HCT116 (cell line): ENCODE measurements at regions not wholly inside any gene's neighbourhood (a gene's known extent, or its start where the extent isn't known, plus 50 kb on each side); places are given as distances from the start of the nearest gene placed in this dataset.

Source experiments
- ATAC-seq: fragments of 200-7000 bp; cut with Tn5 transposase; 2 replicates; pipeline ENCODE4 v1.9.1; 2020; ENCODE audit warnings: mild to moderate bottlenecking, moderate library complexity
- BruUV-seq: library from RNA; stranded (reverse); fragments of 400-500 nt; replicated peaks from 2 replicates; lab custom pipeline; 2021; lab: Mats Ljungman, UMichigan
- CTCF ChIA-PET: fragments of 300-600 bp; sonication (Branson Sonifier 250); formaldehyde crosslinking; loops from one replicate; lab custom pipeline; 2021; ENCODE audit warnings: antibody characterized with exemption; lab: Charles Lee
- POLR2A ChIA-PET: fragments of 300-600, 350-600 bp; sonication (Branson Sonifier 250); formaldehyde crosslinking; loops from one replicate; lab custom pipeline; 2021; ENCODE audit warnings: antibody characterized with exemption; lab: Charles Lee
- RAD21 ChIA-PET, 2 experiments: fragments of 300-600 bp; sonication (Branson Sonifier 250); formaldehyde crosslinking; loops; one replicate each; lab custom pipeline; 2023; ENCODE audit warnings: low total read pairs in 2 of 2; ENCODE audit not compliant: uncharacterized antibody in 2 of 2, unreplicated experiment in 2 of 2, low non-redundant PET in 1 of 2; lab: Charles Lee
- DNase-seq: peaks from one replicate; pipeline ENCODE4 v3.0.0-alpha.2; 2010; ENCODE audit warnings: low read depth, low spot score
- H2AFZ ChIP-seq: fragments of 200-600 bp; shearing (Covaris generic), sonication (generic); 2 replicates; pipeline ENCODE4 v1.6.1; 2017; ENCODE audit warnings: low read depth, mixed run types, mixed read lengths, antibody characterized with exemption, low read length; ENCODE audit not compliant: poor library complexity, severe bottlenecking
- H3K27ac ChIP-seq: 2 replicates; pipeline ENCODE4 v1.5.1; 2012; ENCODE audit warnings: low read depth, low read length
- H3K27me3 ChIP-seq: fragments of 200-600 bp; sonication (generic); 2 replicates; pipeline ENCODE4 v1.6.1; 2016; ENCODE audit warnings: mixed run types, low read length, mixed read lengths; ENCODE audit not compliant: insufficient read depth
- H3K36me3 ChIP-seq, 2 experiments: fragments of 200-500 bp in 1 of 2; fragments of 200-600 bp in 1 of 2; sonication (Bioruptor generic) in 1 of 2; sonication (generic) in 1 of 2; 2 replicates each; pipeline versions ENCODE4 v1.5.1 to v1.6.1; 2014 to 2016; ENCODE audit warnings: low read length in 2 of 2, inconsistent platforms in 1 of 2, mixed read lengths in 1 of 2, mixed run types in 1 of 2; ENCODE audit not compliant: insufficient read depth in 2 of 2, control insufficient read depth in 1 of 2
- H3K4me1 ChIP-seq, 2 experiments: fragments of 200-600 bp in 1 of 2; sonication (generic) in 1 of 2; 2 replicates each; pipeline versions ENCODE4 v1.5.1 to v1.6.1; 2012 to 2017; ENCODE audit warnings: low read length in 2 of 2, inconsistent platforms in 1 of 2, mild to moderate bottlenecking in 1 of 2, mixed read lengths in 1 of 2, mixed run types in 1 of 2, moderate library complexity in 1 of 2; ENCODE audit not compliant: insufficient read depth in 2 of 2, control insufficient read depth in 1 of 2
- H3K4me2 ChIP-seq: fragments of 200-600 bp; sonication (generic); 2 replicates; pipeline ENCODE4 v1.6.1; 2017; ENCODE audit warnings: mixed run types, low read length, mixed read lengths
- H3K4me3 ChIP-seq, 2 experiments: fragments of 200-600 bp in 1 of 2; sonication (generic) in 1 of 2; replicated peaks in 1 of 2; 2 replicates each; pipeline ENCODE4 v1.5.1; 2011 to 2016; ENCODE audit warnings: low read length in 2 of 2, control low read depth in 1 of 2, low read depth in 1 of 2, mild to moderate bottlenecking in 1 of 2, mixed read lengths in 1 of 2, mixed run types in 1 of 2
- H3K79me2 ChIP-seq: fragments of 200-600 bp; sonication (generic); 2 replicates; pipeline ENCODE4 v1.6.1; 2017; ENCODE audit warnings: mild to moderate bottlenecking, mixed run types, low read length, moderate library complexity, mixed read lengths; ENCODE audit not compliant: insufficient read depth
- H3K9ac ChIP-seq: fragments of 200-600 bp; sonication (generic); 2 replicates; pipeline ENCODE4 v1.6.1; 2016; ENCODE audit warnings: low read length, mixed read lengths
- H3K9me2 ChIP-seq: fragments of 200-600 bp; sonication (generic), shearing (Covaris generic); 2 replicates; pipeline ENCODE4 v1.6.1; 2017; ENCODE audit warnings: mixed run types, mild to moderate bottlenecking, moderate library complexity; ENCODE audit not compliant: insufficient read depth
- H3K9me3 ChIP-seq, 2 experiments: fragments of 200-500 bp in 1 of 2; fragments of 200-600 bp in 1 of 2; sonication (Bioruptor generic) in 1 of 2; sonication (generic) in 1 of 2; 2 replicates each; pipeline ENCODE4 v1.6.1; 2014 to 2017; ENCODE audit warnings: low read length in 2 of 2, mixed read lengths in 2 of 2, inconsistent platforms in 1 of 2, low read depth in 1 of 2, mild to moderate bottlenecking in 1 of 2, mixed run types in 1 of 2, moderate library complexity in 1 of 2; ENCODE audit not compliant: control insufficient read depth in 1 of 2, insufficient read depth in 1 of 2
- H4K20me1 ChIP-seq: fragments of 200-600 bp; sonication (generic), shearing (Covaris generic); 2 replicates; pipeline ENCODE4 v1.6.1; 2017; ENCODE audit warnings: mixed run types, mild to moderate bottlenecking, moderate library complexity; ENCODE audit not compliant: insufficient read depth
- CBX3 ChIP-seq: IDR thresholded peaks from 2 replicates; pipeline ENCODE4 v1.6.1; 2012; ENCODE audit warnings: low read depth
- ELF1 ChIP-seq: IDR thresholded peaks from 2 replicates; pipeline ENCODE4 v1.6.1; 2012; ENCODE audit warnings: low read depth, borderline replicate concordance
- JUND ChIP-seq: IDR thresholded peaks from 2 replicates; pipeline ENCODE4 v1.6.1; 2012
- MAX ChIP-seq: IDR thresholded peaks from 2 replicates; pipeline ENCODE4 v1.6.1; 2012
- POLR2A ChIP-seq: IDR thresholded peaks from 2 replicates; pipeline ENCODE4 v1.7.0; 2011; ENCODE audit warnings: borderline replicate concordance; ENCODE audit not compliant: insufficient read depth, insufficient read length; ENCODE audit errors: extremely low read depth
- ZBTB33 ChIP-seq: IDR thresholded peaks from 2 replicates; pipeline ENCODE4 v1.6.1; 2011; ENCODE audit warnings: mild to moderate bottlenecking, low read length, moderate library complexity; ENCODE audit not compliant: insufficient replicate concordance; ENCODE audit errors: extremely low read depth
- ZFX ChIP-seq: fragments of 450-650 bp; IDR thresholded peaks from 2 replicates; pipeline ENCODE4 v1.6.1; 2017
- intact Hi-C: fragments of 100-400 bp; cut with micrococcal nuclease; formaldehyde crosslinking; loops from 2 replicates; pipeline ENCODE4 v1.10.0; 2022

GRCh38 chr5:58240322-58240721 is 219.6 kb downstream of the PLK2 start:
- POLR2A ChIA-PET, result no interaction called here
- CTCF ChIA-PET, result no interaction called here
- intact Hi-C loops, result no loop called here

GRCh38 chr5:58239731-58240130 is 220.2 kb downstream of the PLK2 start:
- ATAC-seq (no peak), DNase-seq (no peak)
- Histone ChIP-seq H3K27me3 (no peaks in the 10 kb centered on the region), H3K27ac (no peak overlapping the region), H3K9ac (no peak overlapping the region), H3K4me3 (no peak overlapping the region), H2AFZ (peak overlapping the region; percentile 59), H3K36me3 (no peaks in the 10 kb centered on the region)
- intact Hi-C loops, result no loop called here
- CTCF ChIA-PET, result no interaction called here
- no TSS peak for BruUV-seq
- TF ChIP-seq CBX3 (no peak), MAX (no peak), ZFX (no peak)
- TF ChIP-seq, all 23 proteins: peak for 0
- Histone ChIP-seq H3K79me2 (no peaks in the 10 kb centered on the region), H3K9me2 (no peaks in the 10 kb centered on the region), H4K20me1 (no peaks in the 10 kb centered on the region), H3K4me1 (peaks cover 0 to 16% of the 10 kb centered on the region in 2 experiments; a peak in 2 of 4 replicates), H3K9me3 (no peaks in the 10 kb centered on the region), H3K4me2 (no peak overlapping the region)
- ChIA-PET RAD21 (no interaction called here), POLR2A (no interaction called here)

More at GRCh38 chr5:58240322-58240721, 219.6 kb downstream of the PLK2 start:
- Histone ChIP-seq H3K27me3 (no peaks in the 10 kb centered on the region), H3K27ac (no peak overlapping the region), H2AFZ (peak overlapping the region; percentile 59), H3K9ac (no peak overlapping the region), H3K4me2 (peak overlapping the region; percentile 20; the same call in 1 of the 2 replicates), H4K20me1 (no peaks in the 10 kb centered on the region), H3K79me2 (no peaks in the 10 kb centered on the region), H3K9me2 (no peaks in the 10 kb centered on the region), H3K36me3 (no peaks in the 10 kb centered on the region), H3K4me1 (peaks cover 0 to 16% of the 10 kb centered on the region in 2 experiments; a peak in 2 of 4 replicates), H3K9me3 (no peaks in the 10 kb centered on the region), H3K4me3 (no peak overlapping the region)
- no peak for ATAC-seq
- BruUV-seq, result no TSS peak
- TF ChIP-seq ELF1, result no peak
- 0 out of 2 replicates have a peak, but pooled peaks have one; percentile 19 for TF ChIP-seq JUND
- no peak for TF ChIP-seq ZBTB33
- TF ChIP-seq POLR2A, result no peak
- RAD21 ChIA-PET, result no interaction called here
- DNase-seq, result no peak
